Upper lobe of right lung (tissue), 1 donor: ENCODE measurements at regions not wholly inside any gene's neighbourhood (a gene's known extent, or its start where the extent isn't known, plus 50 kb on each side); places are given as distances from the start of the nearest gene placed in this dataset.

Experiments
- ATAC-seq: fragments of 200-7000 bp; cut with Tn5 transposase; one replicate; pipeline ENCODE4 v1.9.1; 2020; ENCODE audit warnings: mild to moderate bottlenecking, moderate library complexity
- DNase-seq: peaks from one replicate; pipeline ENCODE4 v3.0.0-alpha.2; 2020
- H3K27ac ChIP-seq: fragments of 200-600 bp; one replicate; pipeline ENCODE4 v1.8.0; 2022
- H3K27me3 ChIP-seq: fragments of 200-600 bp; one replicate; pipeline ENCODE4 v1.8.0; 2022; ENCODE audit warnings: mild to moderate bottlenecking
- H3K36me3 ChIP-seq: fragments of 200-600 bp; one replicate; pipeline ENCODE4 v1.8.0; 2022
- H3K4me1 ChIP-seq: fragments of 200-600 bp; one replicate; pipeline ENCODE4 v1.8.0; 2022
- H3K4me3 ChIP-seq: fragments of 200-600 bp; one replicate; pipeline ENCODE4 v1.8.0; 2022; ENCODE audit warnings: mild to moderate bottlenecking
- H3K9me3 ChIP-seq: fragments of 200-600 bp; one replicate; pipeline ENCODE4 v1.8.0; 2022
- intact Hi-C: fragments of 100-400 bp; cut with DNase I; formaldehyde crosslinking; loops from one replicate; pipeline ENCODE4 v1.11.0; 2022
- TF ChIP-seq, protein P1 (sequence below): fragments of 200-600 bp; IDR thresholded peaks from one replicate; pipeline ENCODE4 v1.8.0; 2022; ENCODE audit warnings: antibody characterized with exemption
- donor health status: DM: no; HTN: yes; CAD: no; lungs with severe emphysema.

DNA sequence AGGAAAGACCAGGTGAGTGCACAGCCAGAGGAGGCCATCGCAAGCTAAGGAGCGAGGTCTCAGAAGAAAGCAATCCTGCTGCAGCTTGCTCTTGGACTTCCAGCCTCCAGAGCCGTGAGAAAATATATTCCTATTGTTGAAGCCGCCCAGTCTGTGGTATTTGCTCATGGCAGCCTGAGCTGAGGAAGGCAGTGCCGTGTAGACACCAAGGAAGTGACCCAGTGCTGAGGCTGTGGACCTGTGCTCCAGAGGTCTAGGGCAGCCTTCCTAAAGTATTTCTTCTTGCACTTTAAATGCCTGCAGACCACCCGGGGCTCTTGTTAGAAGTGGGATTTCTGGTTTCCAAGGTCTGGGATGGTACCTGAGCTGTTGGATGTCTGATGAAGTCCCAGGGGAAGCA is 158.5 kb upstream of the KL start:
- H3K4me3 ChIP-seq: no peak overlapping the region
- H3K4me1 ChIP-seq: no peaks in the 10 kb centered on the region
- no peak for ATAC-seq
- H3K27ac ChIP-seq: no peak overlapping the region
- H3K27me3 ChIP-seq: no peaks in the 10 kb centered on the region
- TF ChIP-seq, protein P1, sequence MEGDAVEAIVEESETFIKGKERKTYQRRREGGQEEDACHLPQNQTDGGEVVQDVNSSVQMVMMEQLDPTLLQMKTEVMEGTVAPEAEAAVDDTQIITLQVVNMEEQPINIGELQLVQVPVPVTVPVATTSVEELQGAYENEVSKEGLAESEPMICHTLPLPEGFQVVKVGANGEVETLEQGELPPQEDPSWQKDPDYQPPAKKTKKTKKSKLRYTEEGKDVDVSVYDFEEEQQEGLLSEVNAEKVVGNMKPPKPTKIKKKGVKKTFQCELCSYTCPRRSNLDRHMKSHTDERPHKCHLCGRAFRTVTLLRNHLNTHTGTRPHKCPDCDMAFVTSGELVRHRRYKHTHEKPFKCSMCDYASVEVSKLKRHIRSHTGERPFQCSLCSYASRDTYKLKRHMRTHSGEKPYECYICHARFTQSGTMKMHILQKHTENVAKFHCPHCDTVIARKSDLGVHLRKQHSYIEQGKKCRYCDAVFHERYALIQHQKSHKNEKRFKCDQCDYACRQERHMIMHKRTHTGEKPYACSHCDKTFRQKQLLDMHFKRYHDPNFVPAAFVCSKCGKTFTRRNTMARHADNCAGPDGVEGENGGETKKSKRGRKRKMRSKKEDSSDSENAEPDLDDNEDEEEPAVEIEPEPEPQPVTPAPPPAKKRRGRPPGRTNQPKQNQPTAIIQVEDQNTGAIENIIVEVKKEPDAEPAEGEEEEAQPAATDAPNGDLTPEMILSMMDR: no peak
- no peak for DNase-seq
- no peaks in the 10 kb centered on the region for H3K36me3 ChIP-seq
- intact Hi-C loops: no loop called here
- no peaks in the 10 kb centered on the region for H3K9me3 ChIP-seq

DNA sequence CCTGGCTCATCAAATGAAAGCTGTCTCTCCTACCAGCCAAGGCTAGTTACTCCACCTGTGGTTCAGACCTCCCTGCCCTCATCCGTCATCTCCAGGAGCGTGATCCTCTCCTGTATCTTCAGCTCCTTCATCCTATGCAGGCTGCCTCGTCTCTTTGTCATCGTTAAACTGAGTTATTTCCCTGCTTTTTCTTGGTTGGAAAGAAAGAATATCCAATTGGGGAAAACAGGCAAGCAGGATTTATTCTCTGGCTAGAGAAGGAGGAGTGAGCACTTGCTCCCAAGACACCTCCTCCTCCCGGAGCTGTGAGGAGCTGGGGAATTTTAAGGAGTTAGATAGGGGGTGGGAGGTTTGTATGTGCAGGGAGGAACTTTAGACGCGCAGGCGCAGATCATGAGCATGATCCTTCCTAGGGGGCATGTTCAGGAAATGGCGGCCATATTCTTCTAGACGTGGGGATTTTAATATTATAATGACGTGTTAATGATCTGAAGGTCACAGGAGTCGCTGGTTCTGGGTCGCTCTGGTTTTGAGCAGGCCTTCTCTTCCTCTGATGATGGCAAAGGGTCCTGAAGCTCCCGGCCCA is 156.4 kb upstream of the KL start:
- intact Hi-C loops: no loop called here
- no peaks in the 10 kb centered on the region for H3K27me3 ChIP-seq
- ATAC-seq: no peak

DNA sequence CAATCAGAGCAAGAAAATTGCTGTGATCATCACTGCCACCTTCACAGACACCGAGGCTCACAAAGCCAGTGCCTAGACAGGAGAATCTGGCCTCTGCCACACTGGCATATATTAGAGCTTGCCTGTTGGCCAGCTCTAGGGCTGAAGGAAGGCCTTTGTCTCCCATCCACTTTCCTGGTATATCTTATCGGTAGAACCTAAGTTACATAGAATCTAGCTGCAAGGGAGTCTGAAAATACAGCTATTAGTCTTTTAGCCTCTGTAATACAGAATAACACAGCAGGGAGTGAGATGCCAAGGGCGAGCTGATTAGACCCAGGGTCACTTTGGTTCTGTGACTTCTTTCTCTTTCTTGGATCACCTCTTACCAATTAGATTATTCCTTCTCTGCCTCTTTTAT is 154.9 kb upstream of the KL start:
- Histone ChIP-seq H3K27ac (no peak overlapping the region), H3K4me1 (no peaks in the 10 kb centered on the region), H3K9me3 (no peaks in the 10 kb centered on the region), H3K36me3 (no peaks in the 10 kb centered on the region), H3K4me3 (no peak overlapping the region), H3K27me3 (no peaks in the 10 kb centered on the region)
- ATAC-seq (no peak), DNase-seq (no peak)
- intact Hi-C loops: no loop called here
- TF ChIP-seq, protein P1: no peak

More for the DNA sequence above, 156.4 kb upstream of the KL start:
- no peak for DNase-seq
- Histone ChIP-seq H3K9me3 (no peaks in the 10 kb centered on the region), H3K4me1 (no peaks in the 10 kb centered on the region), H3K36me3 (no peaks in the 10 kb centered on the region), H3K27ac (no peak overlapping the region), H3K4me3 (no peak overlapping the region)
- TF ChIP-seq, protein P1: no peak

DNA sequence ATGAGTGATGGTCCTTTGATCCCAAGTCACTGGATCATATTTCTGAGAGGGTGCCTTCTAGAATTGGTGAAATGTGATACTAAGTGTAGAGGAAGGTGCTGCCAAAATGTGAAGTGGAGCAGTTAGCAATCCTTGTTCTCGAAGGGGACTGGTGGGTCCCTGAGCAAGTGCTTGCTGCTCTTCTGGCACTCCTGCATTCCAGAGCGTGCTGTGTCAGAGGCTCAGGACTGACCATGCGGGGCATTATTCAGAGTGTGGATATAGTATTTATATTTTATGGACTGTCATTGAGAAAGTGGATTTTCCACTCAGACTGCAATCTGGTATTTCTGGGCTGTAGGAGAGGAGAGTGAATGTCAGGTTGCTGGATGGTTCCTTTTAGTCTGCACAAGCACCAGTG is 152.6 kb upstream of the KL start:
- DNase-seq (no peak), ATAC-seq (peak; percentile 42)
- Histone ChIP-seq H3K4me1 (no peaks in the 10 kb centered on the region), H3K36me3 (no peaks in the 10 kb centered on the region), H3K9me3 (no peaks in the 10 kb centered on the region), H3K27ac (no peak overlapping the region), H3K27me3 (no peaks in the 10 kb centered on the region), H3K4me3 (no peak overlapping the region)
- intact Hi-C loops: no loop called here
- TF ChIP-seq, protein P1: no peak

DNA sequence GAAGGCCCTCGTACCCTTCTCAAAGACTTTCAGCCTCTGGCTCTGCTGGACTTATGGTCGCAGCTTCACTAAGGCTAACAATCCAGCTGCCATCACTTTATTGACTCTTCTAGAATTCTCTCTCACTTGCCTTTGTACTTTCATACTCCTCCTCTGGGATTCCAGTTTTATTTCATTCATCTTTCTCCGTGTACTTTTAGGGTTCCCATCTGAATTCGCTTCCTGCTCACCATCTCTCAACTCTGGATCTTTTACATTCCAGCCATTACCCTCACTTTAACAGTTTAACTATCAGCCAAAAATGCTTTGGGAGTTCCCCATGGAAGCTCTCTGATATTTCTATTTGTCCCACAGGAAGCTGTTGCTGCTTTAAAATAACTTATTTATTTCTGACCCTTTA is 149.3 kb upstream of the KL start:
- DNase-seq: no peak
- H3K4me3 ChIP-seq: no peak overlapping the region
- no peaks in the 10 kb centered on the region for H3K9me3 ChIP-seq

More for the DNA sequence above, 149.3 kb upstream of the KL start:
- no peak for ATAC-seq
- Histone ChIP-seq H3K27ac (no peak overlapping the region), H3K4me1 (no peaks in the 10 kb centered on the region), H3K36me3 (no peaks in the 10 kb centered on the region), H3K27me3 (no peaks in the 10 kb centered on the region)
- TF ChIP-seq, protein P1: no peak
- intact Hi-C loops: no loop called here
